Activated CD4-positive, alpha-beta T cell treated with anti-CD3 and anti-CD28 coated beads for 4 hours (primary cell): ENCODE measurements at regions not wholly inside any gene's neighbourhood (a gene's known extent, or its start where the extent isn't known, plus 50 kb on each side); places are given as distances from the start of the nearest gene placed in this dataset.

Experiments
- DNase-seq, 2 donors: peaks; one replicate each; pipeline ENCODE4 v3.0.0-alpha.2; 2020

GRCh38 chr13:107370015-107370785 is 802.3 kb upstream of the ARGLU1 start:
- no peak for DNase-seq

GRCh38 chr13:107367258-107367657 is 799.3 kb upstream of the ARGLU1 start:
- DNase-seq: no peak

DNA sequence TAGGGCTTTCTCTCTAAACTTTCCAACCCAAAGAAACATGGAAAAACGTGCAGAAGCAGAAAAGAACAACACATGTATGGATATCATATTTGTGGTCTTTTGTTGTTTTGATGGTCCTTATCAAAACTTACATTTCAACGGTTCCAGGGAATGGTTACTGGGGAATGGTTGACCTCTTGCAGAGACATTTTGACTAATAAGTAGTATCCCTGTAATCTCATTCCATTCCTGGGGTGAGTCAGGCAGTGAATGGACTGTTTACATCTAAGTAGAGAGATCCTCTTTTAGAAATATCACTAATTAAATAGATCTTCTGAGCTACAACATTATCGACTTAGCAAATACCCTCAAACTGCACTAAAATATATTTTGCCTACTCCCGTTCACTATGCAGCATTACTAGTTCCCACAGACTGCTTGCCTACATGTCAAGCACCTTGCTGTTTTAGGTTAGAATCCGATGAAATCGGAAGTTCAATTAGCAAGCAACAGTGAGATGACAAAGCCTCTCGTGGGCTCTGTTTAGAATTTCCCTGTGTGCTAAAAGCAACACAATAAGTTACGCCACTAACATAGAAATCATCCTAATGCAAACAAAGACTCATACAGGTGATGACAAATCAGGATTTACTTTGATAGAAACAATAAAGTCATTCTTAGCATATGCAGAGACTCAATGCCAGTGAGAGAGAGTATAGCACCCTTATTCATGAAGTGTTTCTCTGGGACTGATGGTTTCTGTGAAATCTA is 797.7 kb upstream of the ARGLU1 start:
- DNase-seq: no peak

- DNase-seq: no peak
Measured at GRCh38 chr13:107364658-107365057, 796.7 kb upstream of the ARGLU1 start.

- DNase-seq: no peak
Measured at GRCh38 chr13:107361666-107362065, 793.7 kb upstream of the ARGLU1 start.

DNA sequence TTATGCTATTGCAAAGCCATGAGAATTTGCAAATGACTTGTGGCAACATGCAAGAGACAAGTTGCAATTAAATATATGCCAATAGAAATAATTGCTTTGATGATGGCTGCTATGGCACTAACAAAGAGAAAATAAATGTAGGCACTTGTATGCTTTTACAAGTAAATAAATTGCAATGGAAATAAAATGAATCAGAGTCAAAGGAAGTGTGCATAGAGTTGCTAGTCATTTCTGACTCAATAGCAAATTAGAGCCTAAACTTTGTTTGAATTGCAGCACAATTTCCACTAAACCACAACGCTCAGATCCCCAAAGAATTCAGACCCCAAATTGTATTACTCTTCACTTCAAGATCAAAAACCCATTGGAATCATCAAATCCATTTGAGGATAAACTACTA is 792.1 kb upstream of the ARGLU1 start:
- DNase-seq: no peak

- DNase-seq: no peak
Measured at GRCh38 chr13:107358866-107359265, 790.9 kb upstream of the ARGLU1 start.

- DNase-seq: no peak
Measured at GRCh38 chr13:107351305-107351704, 783.4 kb upstream of the ARGLU1 start.

- no peak for DNase-seq
Measured at GRCh38 chr13:107348925-107349324, 781.0 kb upstream of the ARGLU1 start.

DNA sequence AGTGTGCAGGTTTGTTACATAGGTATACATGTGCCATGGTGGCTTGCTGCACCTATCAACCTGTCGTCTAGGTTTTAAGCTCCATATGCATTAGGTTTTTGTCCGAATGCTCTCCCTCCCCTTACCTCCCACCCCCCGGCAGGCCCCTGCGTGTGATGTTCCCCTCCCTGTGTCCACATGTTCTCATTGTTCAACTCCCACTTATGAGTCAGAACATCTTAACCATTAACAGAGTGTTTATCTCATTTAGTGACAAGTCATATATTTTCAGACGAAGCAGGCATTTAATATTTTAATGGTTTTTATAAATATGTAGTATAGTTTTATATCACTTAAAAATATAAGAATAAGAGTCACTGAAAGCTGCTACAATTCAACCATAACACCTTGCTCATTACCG is 780.5 kb upstream of the ARGLU1 start:
- no peak for DNase-seq

DNA sequence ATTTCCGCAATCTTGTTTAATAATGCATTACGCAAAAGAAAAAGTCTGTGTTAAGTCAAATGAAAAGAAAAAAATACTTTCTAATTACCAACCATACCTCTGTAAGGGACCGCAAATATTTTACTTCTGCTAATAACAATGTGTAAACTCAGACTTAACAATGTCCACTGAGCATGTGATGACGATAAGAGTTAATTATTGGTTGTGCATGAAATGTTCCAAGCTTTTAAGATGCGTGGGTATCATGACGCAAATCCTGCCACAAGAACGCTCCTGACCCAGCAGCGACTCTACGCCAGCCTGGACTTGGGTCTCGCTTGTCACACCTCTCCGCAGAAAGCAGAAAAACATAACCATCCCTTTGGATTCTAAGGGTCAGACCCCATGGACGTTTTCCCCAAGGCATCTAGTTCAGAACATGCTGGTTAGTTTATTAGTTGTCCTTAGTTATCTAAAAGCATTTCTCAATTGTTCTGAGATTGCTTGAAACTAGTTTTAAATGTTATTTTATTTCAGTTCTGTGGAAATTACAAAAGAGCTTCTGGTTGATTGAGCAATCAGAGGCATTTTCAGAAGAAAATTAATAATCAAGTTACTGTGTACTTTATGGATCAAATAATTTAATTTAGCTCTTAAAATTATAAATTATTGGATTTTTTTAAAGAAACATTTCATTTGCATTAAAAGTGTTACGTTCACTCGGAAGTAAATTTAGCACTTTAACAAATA is 779.9 kb upstream of the ARGLU1 start:
- DNase-seq: no peak

DNA sequence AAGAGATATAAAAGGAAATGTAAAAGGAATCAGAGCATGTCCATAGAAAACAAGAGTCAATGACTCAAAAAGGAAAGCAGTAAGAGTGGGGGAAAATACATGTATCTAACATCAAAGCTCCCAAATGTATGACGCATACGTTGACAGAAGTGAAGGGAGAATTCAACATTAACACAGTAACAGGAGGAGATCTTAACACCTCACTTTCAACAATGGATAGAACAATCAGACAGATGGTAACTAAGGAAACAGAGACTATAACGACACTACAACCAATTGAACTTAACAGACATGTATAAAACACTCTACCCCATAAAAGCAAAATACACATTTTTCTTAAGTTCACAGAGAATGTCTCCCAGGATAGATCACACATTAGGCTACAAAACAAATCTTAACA is 774.8 kb upstream of the ARGLU1 start:
- no peak for DNase-seq

DNA sequence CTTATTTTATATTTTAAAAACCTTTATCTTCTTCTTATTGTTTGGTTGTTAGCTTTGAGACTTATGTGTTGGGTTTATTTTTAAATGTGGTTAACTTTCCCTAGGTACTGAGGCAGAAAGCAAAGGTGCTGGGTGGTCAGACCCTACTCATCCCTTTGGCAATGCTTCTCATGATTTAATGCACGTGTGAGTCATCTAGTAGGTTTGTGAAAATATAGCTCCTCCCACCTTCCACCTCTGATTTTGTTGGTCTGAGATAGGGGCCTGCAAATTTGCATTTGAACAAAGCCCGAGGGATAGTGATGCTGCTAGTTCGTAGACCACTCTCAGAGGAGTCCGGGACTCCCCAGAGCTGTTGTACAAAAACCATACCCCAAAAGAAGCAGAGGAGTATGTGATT is 771.3 kb upstream of the ARGLU1 start:
- no peak for DNase-seq

DNA sequence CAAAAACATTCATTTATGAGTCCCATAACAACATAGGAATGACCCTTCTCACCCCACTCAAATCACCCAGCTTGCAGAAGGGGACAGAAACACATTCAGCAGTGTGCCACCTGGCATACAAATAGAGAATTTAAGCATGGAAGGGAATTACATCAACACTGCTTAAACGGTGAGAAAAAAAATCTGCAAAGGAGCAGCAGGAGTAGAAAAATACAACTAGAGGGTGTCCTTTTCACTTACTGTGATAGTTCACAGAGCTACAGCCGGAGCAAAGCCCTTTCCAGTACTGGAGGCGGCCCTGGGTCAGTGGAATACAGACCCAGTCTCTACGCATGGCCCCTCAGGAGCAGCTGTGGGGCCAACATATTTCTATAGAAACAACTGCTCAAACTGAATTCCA is 764.3 kb upstream of the ARGLU1 start:
- no peak for DNase-seq

GRCh38 chr13:107331359-107331758 is 763.4 kb upstream of the ARGLU1 start:
- no peak for DNase-seq

- no peak for DNase-seq
Measured at GRCh38 chr13:107330484-107330883, 762.5 kb upstream of the ARGLU1 start.

GRCh38 chr13:107329991-107330390 is 762.1 kb upstream of the ARGLU1 start:
- DNase-seq: no peak

DNA sequence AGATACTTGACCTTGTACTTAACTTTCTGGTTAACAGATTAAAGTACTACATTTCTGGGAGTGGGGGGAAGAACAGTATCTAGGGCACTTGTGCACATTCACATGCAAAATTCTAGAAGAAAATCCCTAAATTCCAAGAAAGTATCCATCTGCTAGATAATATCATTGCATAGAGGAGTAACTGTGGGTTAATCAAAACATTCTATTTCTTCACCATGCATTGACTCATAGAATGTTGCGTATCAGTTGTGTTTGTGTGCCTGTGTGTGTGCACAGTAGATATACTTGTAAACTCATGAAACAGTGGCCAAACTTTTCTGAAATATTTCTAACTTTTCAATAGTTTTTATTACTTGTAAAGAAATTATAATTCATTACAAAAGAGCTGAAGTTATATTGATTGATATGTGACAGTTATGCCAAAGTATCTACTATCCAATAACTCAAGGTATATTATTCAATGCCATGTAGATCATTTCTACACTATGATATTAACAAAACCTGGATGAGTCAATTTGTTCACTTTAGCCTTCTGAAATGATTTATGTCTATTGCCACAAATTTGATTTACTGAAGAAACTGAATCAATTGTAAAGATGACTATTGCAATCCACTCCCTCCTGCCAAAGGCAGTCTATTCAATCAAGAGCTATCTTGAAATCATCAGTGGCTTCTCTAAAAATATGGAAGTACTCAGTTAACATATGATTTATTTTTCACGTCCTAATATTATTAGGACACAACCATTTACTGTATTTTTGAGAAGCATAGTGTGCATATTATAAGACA is 756.7 kb upstream of the ARGLU1 start:
- no peak for DNase-seq

GRCh38 chr13:107322228-107322627 is 754.3 kb upstream of the ARGLU1 start:
- no peak for DNase-seq

DNA sequence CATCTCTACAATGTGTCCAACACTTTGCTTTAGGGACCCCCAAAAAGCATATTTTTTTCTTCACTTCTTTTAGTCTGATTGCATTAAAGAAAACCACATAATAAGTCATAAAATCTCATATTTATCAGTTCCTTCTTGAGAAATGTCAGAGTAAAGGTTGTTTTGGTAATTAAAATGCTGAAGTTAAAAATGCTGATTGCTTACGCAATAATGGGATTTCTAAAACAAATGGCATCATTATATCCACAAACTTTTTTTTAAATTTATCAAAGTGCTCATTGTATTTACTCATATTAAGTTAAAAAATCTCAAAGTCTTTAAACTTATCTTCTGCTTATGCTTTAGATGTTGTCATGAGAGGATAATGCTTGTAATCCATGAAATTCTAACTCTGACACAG is 737.2 kb upstream of the ARGLU1 start:
- no peak for DNase-seq

GRCh38 chr13:107301724-107302374 is 733.9 kb upstream of the ARGLU1 start:
- no peak for DNase-seq

- no peak for DNase-seq
Measured at GRCh38 chr13:107299717-107300116, 731.8 kb upstream of the ARGLU1 start.
